H9 (cell line): ENCODE measurements at regions not wholly inside any gene's neighbourhood (a gene's known extent, or its start where the extent isn't known, plus 50 kb on each side); places are given as distances from the start of the nearest gene placed in this dataset.

Source experiments
- DNase-seq: peaks from one replicate; pipeline ENCODE4 v3.0.0-alpha.2; 2017
- H2AFZ ChIP-seq: one replicate; pipeline ENCODE4 v1.6.1; 2013; ENCODE audit warnings: mild to moderate bottlenecking, low read length, control low read depth, moderate library complexity
- H2AK5ac ChIP-seq: 2 replicates; pipeline ENCODE4 v1.6.1; 2013; ENCODE audit warnings: low read length, control low read depth, mixed read lengths; ENCODE audit not compliant: insufficient read length
- H2BK120ac ChIP-seq: one replicate; pipeline ENCODE4 v1.6.1; 2013; ENCODE audit warnings: low read depth, mild to moderate bottlenecking, low read length, control low read depth, inconsistent platforms; ENCODE audit not compliant: poor library complexity, severe bottlenecking
- H2BK12ac ChIP-seq: 2 replicates; pipeline ENCODE4 v1.6.1; 2013; ENCODE audit warnings: low read length, control low read depth, mixed read lengths, low read depth; ENCODE audit not compliant: insufficient read length
- H2BK15ac ChIP-seq: 2 replicates; pipeline ENCODE4 v1.6.1; 2013; ENCODE audit warnings: low read depth, low read length, control low read depth
- H2BK20ac ChIP-seq: one replicate; pipeline ENCODE4 v1.6.1; 2013; ENCODE audit warnings: low read depth, mild to moderate bottlenecking, low read length, control low read depth, inconsistent platforms; ENCODE audit not compliant: poor library complexity, severe bottlenecking
- H2BK5ac ChIP-seq: 2 replicates; pipeline ENCODE4 v1.6.1; 2013; ENCODE audit warnings: low read length, control low read depth, mixed read lengths; ENCODE audit not compliant: insufficient read length
- H3K14ac ChIP-seq: 2 replicates; pipeline ENCODE4 v1.6.1; 2013; ENCODE audit warnings: low read length, control low read depth; ENCODE audit not compliant: insufficient read depth
- H3K18ac ChIP-seq: 2 replicates; pipeline ENCODE4 v1.6.1; 2013; ENCODE audit warnings: low read depth, mild to moderate bottlenecking, mixed read lengths, low read length, control low read depth; ENCODE audit not compliant: insufficient read length
- H3K23ac ChIP-seq: 2 replicates; pipeline ENCODE4 v1.6.1; 2013; ENCODE audit warnings: low read length, control low read depth, mixed read lengths, low read depth; ENCODE audit not compliant: insufficient read length
- H3K23me2 ChIP-seq: 2 replicates; pipeline ENCODE4 v1.6.1; 2013; ENCODE audit warnings: low read depth, mild to moderate bottlenecking, mixed read lengths, low read length, control low read depth; ENCODE audit not compliant: insufficient read length, poor library complexity, severe bottlenecking
- H3K27ac ChIP-seq: 2 replicates; pipeline ENCODE4 v1.5.1; 2013; ENCODE audit warnings: low read length, control low read depth, mixed read lengths, low read depth; ENCODE audit not compliant: insufficient read length
- H3K27me3 ChIP-seq: 2 replicates; pipeline ENCODE4 v1.6.1; 2013; ENCODE audit warnings: low read length, control low read depth, inconsistent platforms; ENCODE audit not compliant: insufficient read depth
- H3K4ac ChIP-seq: 2 replicates; pipeline ENCODE4 v1.6.1; 2013; ENCODE audit warnings: low read depth, mild to moderate bottlenecking, control low read depth, inconsistent platforms, low read length, moderate library complexity
- H3K4me1 ChIP-seq: 2 replicates; pipeline ENCODE4 v1.6.1; 2013; ENCODE audit warnings: low read length, control low read depth, inconsistent platforms; ENCODE audit not compliant: insufficient read depth
- H3K4me2 ChIP-seq: 2 replicates; pipeline ENCODE4 v1.6.1; 2013; ENCODE audit warnings: low read length, control low read depth, mixed read lengths; ENCODE audit not compliant: insufficient read length, insufficient read depth
- H3K56ac ChIP-seq: 2 replicates; pipeline ENCODE4 v1.6.1; 2013; ENCODE audit warnings: low read depth, mild to moderate bottlenecking, mixed read lengths, low read length, control low read depth; ENCODE audit not compliant: insufficient read length
- H3K79me1 ChIP-seq: 2 replicates; pipeline ENCODE4 v1.6.1; 2013; ENCODE audit warnings: low read depth, mild to moderate bottlenecking, moderate library complexity, low read length, control low read depth, inconsistent platforms; ENCODE audit not compliant: insufficient read depth, poor library complexity, severe bottlenecking
- H3K79me2 ChIP-seq: 2 replicates; pipeline ENCODE4 v1.6.1; 2013; ENCODE audit warnings: low read length, control low read depth, inconsistent platforms; ENCODE audit not compliant: insufficient read depth
- H3K9ac ChIP-seq: 2 replicates; pipeline ENCODE4 v1.6.1; 2013; ENCODE audit warnings: low read length, control low read depth, mixed read lengths; ENCODE audit not compliant: insufficient read length; ENCODE audit errors: extremely low read depth
- H3K9me3 ChIP-seq: one replicate; pipeline ENCODE4 v1.6.1; 2013; ENCODE audit warnings: low read depth, low read length, inconsistent platforms; ENCODE audit not compliant: control insufficient read depth
- H3T11ph ChIP-seq: one replicate; pipeline ENCODE4 v1.6.1; 2013; ENCODE audit warnings: mild to moderate bottlenecking, low read length, control low read depth, inconsistent platforms
- H4K20me1 ChIP-seq: one replicate; pipeline ENCODE4 v1.6.1; 2013; ENCODE audit not compliant: control insufficient read depth, insufficient read length, insufficient read depth
- H4K5ac ChIP-seq: 2 replicates; pipeline ENCODE4 v1.6.1; 2013; ENCODE audit warnings: low read depth, mild to moderate bottlenecking, mixed read lengths, low read length, control low read depth; ENCODE audit not compliant: insufficient read length
- H4K8ac ChIP-seq: replicated peaks from 2 replicates; pipeline ENCODE4 v1.6.1; 2013; ENCODE audit warnings: low read length, control low read depth, mixed read lengths, low read depth; ENCODE audit not compliant: insufficient read length
- H4K91ac ChIP-seq: 2 replicates; pipeline ENCODE4 v1.6.1; 2013; ENCODE audit warnings: low read depth, mild to moderate bottlenecking, moderate library complexity, mixed read lengths, low read length, control low read depth; ENCODE audit not compliant: insufficient read length
- H3K27ac Mint-ChIP-seq, 3 experiments: 2 replicates in 2 of 3; 3 replicates in 1 of 3; pipeline ENCODE4 v1.8.0; 2020 to 2021; ENCODE audit warnings: mixed read lengths in 3 of 3, mild to moderate bottlenecking in 1 of 3, moderate library complexity in 1 of 3
- H3K27me3 Mint-ChIP-seq: 2 replicates; pipeline ENCODE4 v1.8.0; 2021; ENCODE audit warnings: low read depth, mild to moderate bottlenecking, moderate library complexity, mixed read lengths
- H3K36me3 Mint-ChIP-seq, 3 experiments: 2 replicates in 2 of 3; 3 replicates in 1 of 3; pipeline ENCODE4 v1.8.0; 2020 to 2021; ENCODE audit warnings: low read depth in 3 of 3, mixed read lengths in 3 of 3; ENCODE audit not compliant: insufficient read depth in 1 of 3
- H3K4me1 Mint-ChIP-seq, 2 experiments: 2 replicates each; pipeline ENCODE4 v1.8.0; 2020; ENCODE audit warnings: mixed read lengths in 2 of 2
- H3K4me3 Mint-ChIP-seq, 2 experiments: 2 replicates in 1 of 2; 3 replicates in 1 of 2; pipeline ENCODE4 v1.8.0; 2020 to 2021; ENCODE audit warnings: mild to moderate bottlenecking in 2 of 2, mixed read lengths in 2 of 2, moderate library complexity in 1 of 2
- H3K9me3 Mint-ChIP-seq, 2 experiments: 2 replicates in 1 of 2; 3 replicates in 1 of 2; pipeline ENCODE4 v1.8.0; 2020; ENCODE audit warnings: mild to moderate bottlenecking in 2 of 2, mixed read lengths in 2 of 2, moderate library complexity in 1 of 2
- WGBS: extraction: QIAGEN DNeasy Blood & Tissue Kit; methylation state at CpG from one replicate; pipeline ENCODE4 v1.1.7; 2013; ENCODE audit warnings: missing lambda C conversion rate, low lambda C conversion rate, mixed read lengths; ENCODE audit not compliant: insufficient read length; ENCODE audit errors: extremely low coverage; 5-methylcytosine and 5-hydroxymethylcytosine counted together
- TF ChIP-seq, protein P1 (sequence below): fragments of 200-600 bp; sonication (generic); conservative IDR thresholded peaks from 3 replicates; pipeline ENCODE4 v1.8.0; 2021; ENCODE audit warnings: antibody characterized with exemption, mild to moderate bottlenecking

DNA sequence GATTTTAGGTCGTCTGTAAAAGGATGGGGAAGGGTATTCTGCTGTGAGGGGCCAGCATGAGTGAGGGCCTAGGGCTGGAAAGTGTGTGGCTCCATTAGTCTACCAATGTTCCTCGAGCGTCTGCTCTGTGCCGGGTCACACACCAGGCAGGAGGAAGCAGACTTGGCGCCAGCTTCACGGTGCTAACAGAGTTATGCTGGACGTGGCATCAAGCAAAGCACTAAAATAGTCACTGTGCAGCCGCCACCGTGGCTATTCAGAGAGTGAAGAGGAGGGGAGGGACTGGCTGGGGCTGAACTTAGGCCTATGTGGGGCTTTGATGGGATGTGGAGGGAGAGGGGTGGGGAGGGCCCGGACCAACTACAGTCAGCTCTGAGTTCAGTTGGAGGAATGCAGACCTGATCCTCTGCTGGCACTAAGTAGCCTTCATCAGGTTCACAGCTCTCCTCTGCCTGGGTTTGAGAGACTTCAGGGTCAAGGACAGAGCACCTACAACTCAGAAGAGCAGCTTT, 83.9 kb upstream of the MSX1 start:
- Histone ChIP-seq H3K18ac (no peak overlapping the region), H4K8ac (no peak overlapping the region), H3T11ph (no peak overlapping the region), H2BK5ac (no peak overlapping the region), H3K23ac (no peak overlapping the region), H2AK5ac (no peak overlapping the region), H3K4me1 (no peaks in the 10 kb centered on the region), H4K91ac (no peak overlapping the region), H4K5ac (no peak overlapping the region), H2BK120ac (no peak overlapping the region), H3K27ac (no peak overlapping the region), H3K79me2 (no peaks in the 10 kb centered on the region), H2BK20ac (no peak overlapping the region), H3K9ac (no peak overlapping the region), H3K4ac (no peak overlapping the region), H3K27me3 (no peaks in the 10 kb centered on the region; the same call in 1 of the 2 replicates), H3K9me3 (no peaks in the 10 kb centered on the region), H3K4me2 (no peak overlapping the region), H3K56ac (no peak overlapping the region), H3K14ac (no peak overlapping the region), H3K79me1 (no peaks in the 10 kb centered on the region), H2BK12ac (no peak overlapping the region), H3K23me2 (no peaks in the 10 kb centered on the region), H4K20me1 (no peaks in the 10 kb centered on the region), H2BK15ac (no peak overlapping the region), H2AFZ (no peak overlapping the region)
- Mint-ChIP-seq H3K36me3 (no peaks in the 10 kb centered on the region), H3K9me3 (no peaks in the 10 kb centered on the region), H3K4me3 (no peak overlapping the region), H3K4me1 (no peaks in the 10 kb centered on the region), H3K27ac (no peak overlapping the region), H3K27me3 (peaks cover 43% of the 10 kb centered on the region)
- DNase-seq = no peak
- no CpG with 5 or more reads among the region's 10 CpGs for WGBS
- TF ChIP-seq, protein P1, sequence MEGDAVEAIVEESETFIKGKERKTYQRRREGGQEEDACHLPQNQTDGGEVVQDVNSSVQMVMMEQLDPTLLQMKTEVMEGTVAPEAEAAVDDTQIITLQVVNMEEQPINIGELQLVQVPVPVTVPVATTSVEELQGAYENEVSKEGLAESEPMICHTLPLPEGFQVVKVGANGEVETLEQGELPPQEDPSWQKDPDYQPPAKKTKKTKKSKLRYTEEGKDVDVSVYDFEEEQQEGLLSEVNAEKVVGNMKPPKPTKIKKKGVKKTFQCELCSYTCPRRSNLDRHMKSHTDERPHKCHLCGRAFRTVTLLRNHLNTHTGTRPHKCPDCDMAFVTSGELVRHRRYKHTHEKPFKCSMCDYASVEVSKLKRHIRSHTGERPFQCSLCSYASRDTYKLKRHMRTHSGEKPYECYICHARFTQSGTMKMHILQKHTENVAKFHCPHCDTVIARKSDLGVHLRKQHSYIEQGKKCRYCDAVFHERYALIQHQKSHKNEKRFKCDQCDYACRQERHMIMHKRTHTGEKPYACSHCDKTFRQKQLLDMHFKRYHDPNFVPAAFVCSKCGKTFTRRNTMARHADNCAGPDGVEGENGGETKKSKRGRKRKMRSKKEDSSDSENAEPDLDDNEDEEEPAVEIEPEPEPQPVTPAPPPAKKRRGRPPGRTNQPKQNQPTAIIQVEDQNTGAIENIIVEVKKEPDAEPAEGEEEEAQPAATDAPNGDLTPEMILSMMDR = no peak
